MM.1S (cell line): ENCODE measurements at regions not wholly inside any gene's neighbourhood (a gene's known extent, or its start where the extent isn't known, plus 50 kb on each side); places are given as distances from the start of the nearest gene placed in this dataset.

Experiments used
- DNase-seq: peaks from one replicate; pipeline ENCODE4 v3.0.0-alpha.2; 2015
- H2AFZ ChIP-seq: fragments of 300-600 bp; sonication (generic); 2 replicates; pipeline ENCODE4 v1.6.0; 2016; ENCODE audit warnings: antibody characterized with exemption, low read length
- H3F3A ChIP-seq: fragments of 300-600 bp; sonication (generic); 2 replicates; pipeline ENCODE4 v1.6.1; 2016; ENCODE audit warnings: mild to moderate bottlenecking, antibody characterized with exemption, low read length, moderate library complexity, mixed read lengths; ENCODE audit not compliant: insufficient read depth
- H3K27ac ChIP-seq: fragments of 300-600 bp; sonication (generic); 2 replicates; pipeline ENCODE4 v1.5.1; 2016; ENCODE audit warnings: mild to moderate bottlenecking, low read length
- H3K27me3 ChIP-seq: fragments of 300-600 bp; sonication (generic); replicated peaks from 2 replicates; pipeline ENCODE4 v1.6.0; 2016; ENCODE audit warnings: low read length; ENCODE audit not compliant: insufficient read depth
- H3K36me3 ChIP-seq: fragments of 300-600 bp; sonication (generic); replicated peaks from 2 replicates; pipeline ENCODE4 v1.6.1; 2016; ENCODE audit warnings: mild to moderate bottlenecking, low read length, mixed read lengths; ENCODE audit not compliant: insufficient read depth
- H3K4me1 ChIP-seq: fragments of 300-600 bp; sonication (generic); 2 replicates; pipeline ENCODE4 v1.6.1; 2016; ENCODE audit warnings: low read length, mixed read lengths
- H3K4me2 ChIP-seq: fragments of 300-600 bp; sonication (generic); 2 replicates; pipeline ENCODE4 v1.6.0; 2016; ENCODE audit warnings: low read depth, low read length
- H3K4me3 ChIP-seq: fragments of 300-600 bp; sonication (generic); 2 replicates; pipeline ENCODE4 v1.5.1; 2016; ENCODE audit warnings: low read length, mixed read lengths
- H3K79me2 ChIP-seq: fragments of 300-600 bp; sonication (generic); 2 replicates; pipeline ENCODE4 v1.6.1; 2016; ENCODE audit warnings: mixed run types, low read length, mixed read lengths
- H3K9ac ChIP-seq: fragments of 300-600 bp; sonication (generic); 2 replicates; pipeline ENCODE4 v1.6.1; 2016; ENCODE audit warnings: low read length, mixed read lengths
- H3K9me2 ChIP-seq: fragments of 300-600 bp; sonication (generic); replicated peaks from 2 replicates; pipeline ENCODE4 v1.6.1; 2016; ENCODE audit warnings: mild to moderate bottlenecking, low read length, mixed read lengths; ENCODE audit not compliant: insufficient read depth
- H3K9me3 ChIP-seq: fragments of 300-600 bp; sonication (generic); replicated peaks from 2 replicates; pipeline ENCODE4 v1.6.1; 2016; ENCODE audit warnings: mild to moderate bottlenecking, low read length, mixed read lengths; ENCODE audit not compliant: insufficient read depth
- H4K20me1 ChIP-seq: fragments of 300-600 bp; sonication (generic); 2 replicates; pipeline ENCODE4 v1.6.1; 2016; ENCODE audit warnings: mild to moderate bottlenecking, low read length, moderate library complexity, mixed read lengths; ENCODE audit not compliant: insufficient read depth
- CTCF ChIP-seq: fragments of 300-600 bp; sonication (generic); IDR thresholded peaks from 2 replicates; pipeline ENCODE4 v1.5.1; 2016; ENCODE audit warnings: antibody characterized with exemption, low read length, mixed read lengths
- EZH2 ChIP-seq: fragments of 300-600 bp; sonication (generic); optimal IDR thresholded peaks from 2 replicates; pipeline ENCODE3; 2017; ENCODE audit warnings: low read depth, mild to moderate bottlenecking, antibody characterized with exemption, low read length, mixed read lengths
- EZH2phosphoT487 ChIP-seq: fragments of 300-600 bp; sonication (generic); IDR thresholded peaks from 2 replicates; pipeline ENCODE4 v1.6.1; 2018; ENCODE audit warnings: antibody characterized with exemption, low read length

GRCh38 chr12:71240946-71241345 is 83.1 kb upstream of the TSPAN8 start:
- no peak for TF ChIP-seq EZH2phosphoT487
- TF ChIP-seq CTCF = no peak
- no peak for TF ChIP-seq EZH2
- Histone ChIP-seq H3K27ac (no peak overlapping the region), H3K4me3 (no peak overlapping the region), H3K4me1 (no peaks in the 10 kb centered on the region), H3K9me3 (no peaks in the 10 kb centered on the region), H3K4me2 (no peak overlapping the region), H3F3A (no peaks in the 10 kb centered on the region), H3K79me2 (no peaks in the 10 kb centered on the region), H3K36me3 (no peaks in the 10 kb centered on the region), H2AFZ (no peak overlapping the region), H3K9ac (no peak overlapping the region), H4K20me1 (no peaks in the 10 kb centered on the region), H3K9me2 (no peaks in the 10 kb centered on the region), H3K27me3 (no peaks in the 10 kb centered on the region)
- no peak for DNase-seq

- H3K9me2 ChIP-seq = no peaks in the 10 kb centered on the region
- no peaks in the 10 kb centered on the region for H3F3A ChIP-seq
- no peak overlapping the region for H3K27ac ChIP-seq
- no peak overlapping the region for H3K9ac ChIP-seq
- no peaks in the 10 kb centered on the region for H3K27me3 ChIP-seq
- no peak overlapping the region for H2AFZ ChIP-seq
- H4K20me1 ChIP-seq = no peaks in the 10 kb centered on the region
- H3K36me3 ChIP-seq = no peaks in the 10 kb centered on the region
- H3K9me3 ChIP-seq = no peaks in the 10 kb centered on the region
- no peak overlapping the region for H3K4me2 ChIP-seq
- H3K4me1 ChIP-seq = no peaks in the 10 kb centered on the region
- H3K79me2 ChIP-seq = no peaks in the 10 kb centered on the region
- TF ChIP-seq CTCF = no peak
- TF ChIP-seq EZH2phosphoT487 = no peak
- no peak for TF ChIP-seq EZH2
- no peak overlapping the region for H3K4me3 ChIP-seq
- DNase-seq = no peak
Observed at GRCh38 chr12:71239731-71240130, 81.9 kb upstream of the TSPAN8 start.

GRCh38 chr12:71237128-71237527 is 79.3 kb upstream of the TSPAN8 start:
- H4K20me1 ChIP-seq = no peaks in the 10 kb centered on the region
- H3K4me1 ChIP-seq = no peaks in the 10 kb centered on the region
- H3K79me2 ChIP-seq = no peaks in the 10 kb centered on the region
- H3K27ac ChIP-seq = no peak overlapping the region
- H3K27me3 ChIP-seq = no peaks in the 10 kb centered on the region
- no peak for DNase-seq
- no peaks in the 10 kb centered on the region for H3F3A ChIP-seq
- H3K4me3 ChIP-seq = no peak overlapping the region
- no peak overlapping the region for H2AFZ ChIP-seq
- no peak overlapping the region for H3K9ac ChIP-seq
- H3K4me2 ChIP-seq = no peak overlapping the region
- H3K9me3 ChIP-seq = no peaks in the 10 kb centered on the region
- H3K36me3 ChIP-seq = no peaks in the 10 kb centered on the region
- no peaks in the 10 kb centered on the region for H3K9me2 ChIP-seq
- TF ChIP-seq EZH2 = no peak
- no peak for TF ChIP-seq CTCF
- TF ChIP-seq EZH2phosphoT487 = no peak
